HG02970 (cell line): ENCODE measurements at regions not wholly inside any gene's neighbourhood (a gene's known extent, or its start where the extent isn't known, plus 50 kb on each side); places are given as distances from the start of the nearest gene placed in this dataset.
A peak's percentile ranks its signal among the peaks of the same experiment; 100 is the strongest.
"Not testable (repeated sequence)": the region's sequence is repeated elsewhere in the genome, so short reads cannot be mapped to it uniquely, and the experiment has no call there.

Experiments
- ATAC-seq: cut with Tn5 transposase; IDR thresholded peaks from one replicate; pipeline ENCODE4 v1.9.1; 2021; ENCODE audit warnings: mild to moderate bottlenecking, moderate library complexity, moderate number of reproducible peaks; ENCODE audit not compliant: unreplicated experiment, low FRiP score

DNA sequence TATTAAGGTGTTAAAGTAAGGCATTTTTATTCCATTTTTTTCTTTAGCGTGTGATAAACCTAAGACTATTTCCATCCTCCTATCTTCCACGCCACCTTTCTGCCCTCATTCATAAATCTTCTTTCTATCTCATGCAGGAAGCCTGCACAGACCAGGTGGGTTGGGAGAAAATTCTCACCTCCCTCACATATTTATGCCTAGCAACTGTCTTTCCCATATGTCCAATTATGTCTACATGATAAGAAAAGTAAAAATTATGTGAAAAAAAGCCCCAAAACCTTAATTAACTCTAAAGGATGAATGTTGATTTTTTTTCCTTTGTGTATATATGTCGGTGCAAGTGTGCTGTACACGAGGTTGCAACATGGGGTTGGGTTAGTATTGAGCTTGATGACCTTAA, 225.6 kb upstream of the GCFC2 start:
- ATAC-seq = no peak

DNA sequence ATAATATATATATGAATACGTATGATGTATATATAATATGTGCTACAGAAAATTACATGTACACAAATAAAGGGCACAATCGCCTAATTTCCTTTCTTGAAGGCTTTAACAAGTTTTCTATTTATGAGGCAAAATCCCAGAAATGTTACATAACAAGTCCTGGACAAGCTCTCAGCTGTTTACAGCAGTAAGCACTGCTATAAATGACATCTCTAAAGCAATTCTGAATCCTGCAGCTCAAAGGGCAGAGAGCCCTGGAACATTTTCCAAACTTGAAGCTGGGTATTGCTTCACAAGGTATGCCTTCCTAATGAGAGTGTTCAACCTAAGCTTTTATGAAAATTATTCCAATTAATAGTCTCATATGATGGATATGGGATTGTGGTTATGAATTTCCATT, 222.3 kb upstream of the GCFC2 start:
- ATAC-seq = no peak

DNA sequence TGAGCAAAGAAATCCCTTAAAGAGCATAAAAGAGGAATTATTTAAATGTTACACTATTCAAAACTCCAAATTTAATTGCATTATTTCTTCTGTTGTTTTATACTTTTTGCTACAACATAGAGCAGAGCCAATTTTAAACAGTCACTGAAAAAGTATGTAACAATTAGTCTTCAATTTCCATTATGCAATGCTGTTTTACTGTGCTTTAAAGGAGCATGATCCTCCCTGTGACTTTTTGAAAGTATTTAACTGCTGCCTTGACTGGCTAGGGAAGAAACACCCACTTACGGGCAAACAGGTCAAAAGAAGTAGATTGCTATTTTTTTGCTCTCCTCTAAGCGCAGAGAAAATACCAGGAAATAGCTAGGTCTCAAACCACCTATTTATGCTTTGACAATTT, 217.4 kb upstream of the GCFC2 start:
- no peak for ATAC-seq

DNA sequence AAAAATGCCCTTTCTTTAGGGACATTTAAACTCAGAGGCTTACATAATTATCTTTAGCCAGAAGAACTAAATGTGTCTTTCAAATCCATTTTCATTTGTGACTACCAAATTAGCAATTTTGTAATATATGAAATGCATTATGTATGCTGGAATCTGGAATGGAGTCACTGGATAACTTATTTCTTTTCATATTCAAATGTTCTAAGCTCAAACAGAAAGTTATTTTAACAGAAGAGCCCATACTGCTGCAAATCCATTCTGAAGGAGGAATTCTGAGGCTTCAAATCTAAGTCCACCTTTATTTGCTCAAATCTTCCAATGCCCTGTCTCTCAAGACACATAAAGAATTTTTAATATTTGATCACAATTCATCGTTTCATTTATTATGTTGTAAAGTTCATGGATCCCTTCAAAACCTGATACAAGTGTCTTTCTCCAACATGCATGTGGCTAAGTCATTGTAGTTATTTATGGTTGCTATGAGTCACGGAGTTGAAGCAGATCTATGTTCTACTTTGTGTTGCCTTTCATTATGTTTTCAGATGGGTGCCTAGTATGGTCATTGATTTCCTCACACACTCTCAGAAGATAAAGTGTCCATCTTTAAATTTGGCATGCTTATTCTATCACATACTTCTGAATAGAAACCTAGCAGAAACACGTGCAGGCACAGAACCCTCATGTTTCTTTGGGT, 214.8 kb upstream of the GCFC2 start:
- no peak for ATAC-seq

DNA sequence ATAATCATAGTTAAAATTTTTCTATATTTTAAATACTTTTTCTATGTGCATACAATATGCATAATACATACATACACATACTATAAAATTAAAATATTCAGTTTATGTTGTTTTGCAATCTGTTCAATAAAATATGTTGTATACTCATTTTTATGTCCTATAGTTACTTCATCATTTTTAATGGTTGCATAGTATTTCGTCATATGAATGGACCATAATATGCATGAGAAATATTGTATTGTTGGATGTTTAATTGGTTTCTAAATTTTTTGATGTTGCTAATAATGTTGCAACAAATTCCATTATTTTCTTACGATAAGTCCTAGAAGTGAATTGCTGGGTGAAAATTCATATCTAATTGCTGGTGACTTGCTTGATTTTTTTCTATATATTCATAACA, 211.5 kb upstream of the GCFC2 start:
- ATAC-seq = no peak

DNA sequence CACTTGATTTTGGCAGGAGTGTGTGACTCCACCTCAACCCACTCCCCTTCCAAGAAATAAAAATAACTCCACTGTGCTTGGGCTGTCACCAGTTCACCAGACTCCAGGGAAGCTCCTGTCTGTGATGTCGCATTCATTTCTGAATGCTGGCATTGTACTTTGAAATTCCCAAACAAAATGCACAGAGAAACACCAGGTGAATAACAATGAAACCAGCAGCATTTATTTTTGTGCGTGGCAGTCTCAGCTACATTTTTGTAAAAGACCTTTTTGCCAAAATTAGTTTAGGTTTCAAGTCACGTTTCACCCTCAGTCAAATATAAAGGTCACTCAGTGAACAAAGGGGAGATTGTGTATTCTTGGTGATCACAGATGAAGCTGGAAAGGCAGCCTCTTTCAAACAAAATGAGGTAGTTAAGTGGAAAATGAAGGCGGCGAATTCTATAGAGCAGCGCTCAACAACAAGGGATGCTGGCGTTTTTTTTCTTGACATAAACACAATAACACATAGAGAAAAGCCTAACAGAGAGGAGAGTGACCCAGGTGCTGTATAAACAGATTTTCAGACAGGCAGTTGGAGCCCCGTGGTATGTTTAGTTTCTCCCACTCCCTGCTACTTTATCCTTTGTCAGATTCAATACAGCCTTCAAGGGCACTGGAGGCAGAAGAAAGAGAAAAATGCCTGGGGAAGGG, 210.3 kb upstream of the GCFC2 start:
- ATAC-seq = no peak

DNA sequence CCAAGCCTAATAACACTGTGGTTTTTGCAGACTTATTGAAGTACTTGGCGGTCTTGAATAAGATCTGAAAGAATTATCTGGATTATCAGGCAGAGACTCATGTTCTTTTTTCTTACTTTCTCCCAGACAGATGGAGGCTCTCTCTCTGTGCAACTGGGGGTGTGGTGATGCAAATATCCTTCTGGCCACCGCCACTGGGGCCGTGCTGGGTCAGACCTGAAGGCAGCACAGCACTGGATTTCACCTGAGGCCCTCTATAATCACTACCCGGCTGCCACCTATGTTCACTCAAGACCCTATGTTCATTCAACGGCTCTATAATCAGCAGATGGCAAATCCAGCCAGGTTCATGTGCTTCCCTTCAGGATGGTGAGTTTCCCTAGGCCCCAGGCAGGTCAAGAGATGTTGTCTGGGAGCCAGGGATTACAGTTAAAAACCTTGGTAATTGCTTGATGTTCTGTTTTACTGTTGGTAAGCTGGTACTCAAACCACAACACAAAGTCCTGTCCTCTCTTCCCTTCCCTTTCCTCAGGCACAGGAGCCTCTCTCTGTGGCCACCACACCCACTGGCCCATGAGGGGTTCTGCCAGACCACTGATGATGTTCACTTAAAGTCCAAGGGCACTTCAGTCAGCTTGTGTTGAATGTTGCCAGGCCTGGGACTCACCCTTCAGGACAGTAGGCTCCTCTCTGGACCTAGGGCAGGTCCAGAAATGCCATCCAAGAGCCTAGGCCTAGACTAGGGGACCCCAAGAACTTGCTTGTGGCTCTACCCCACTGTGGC, 205.3 kb upstream of the GCFC2 start:
- ATAC-seq = no peak

DNA sequence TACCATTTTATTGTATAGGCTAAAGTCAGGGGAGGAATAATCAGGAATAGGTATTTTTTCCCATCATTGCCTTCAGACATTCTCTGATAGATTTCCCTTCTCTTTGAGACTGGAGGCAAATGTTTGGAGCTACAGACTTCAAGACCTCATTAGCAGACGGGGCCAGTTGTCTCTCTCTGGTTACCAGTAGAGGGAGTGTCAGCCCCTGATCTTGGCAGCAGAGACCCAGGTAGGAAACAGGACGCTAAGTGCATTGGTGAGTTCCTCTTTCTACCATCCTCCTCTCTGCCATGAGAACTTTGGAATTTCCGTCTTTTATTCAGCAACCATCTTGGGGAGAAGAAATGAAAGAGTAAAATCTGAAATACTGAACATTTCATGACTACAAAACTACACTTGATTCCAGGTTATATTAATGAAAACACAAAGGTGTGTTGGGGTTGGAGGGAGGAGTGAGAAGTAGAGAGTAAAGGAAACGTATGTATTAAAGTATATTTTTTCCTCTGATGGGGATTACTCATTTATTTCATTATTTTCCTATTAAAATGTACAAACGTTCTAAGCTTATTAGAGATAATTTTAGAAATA, 186.2 kb upstream of the GCFC2 start:
- peak; percentile 65 for ATAC-seq

DNA sequence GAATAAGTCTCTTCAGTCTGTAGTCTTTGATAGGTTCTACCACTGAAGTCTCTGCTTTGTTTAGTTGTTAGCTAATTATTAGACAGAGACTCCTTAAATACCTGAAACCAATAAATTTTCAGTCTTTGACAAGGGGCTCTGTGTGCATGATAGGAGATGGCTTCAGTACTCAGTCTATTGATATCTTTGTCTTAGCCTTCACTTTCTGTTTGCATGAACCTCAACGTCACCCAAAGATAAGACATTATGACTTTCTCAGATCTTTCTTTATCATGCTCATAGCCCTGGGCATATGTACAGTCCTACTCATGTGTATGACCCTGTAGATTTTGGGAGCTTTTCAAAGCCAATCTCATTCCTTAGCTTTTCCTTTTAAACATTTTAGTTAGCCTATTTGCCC, 183.5 kb upstream of the GCFC2 start:
- no peak for ATAC-seq

DNA sequence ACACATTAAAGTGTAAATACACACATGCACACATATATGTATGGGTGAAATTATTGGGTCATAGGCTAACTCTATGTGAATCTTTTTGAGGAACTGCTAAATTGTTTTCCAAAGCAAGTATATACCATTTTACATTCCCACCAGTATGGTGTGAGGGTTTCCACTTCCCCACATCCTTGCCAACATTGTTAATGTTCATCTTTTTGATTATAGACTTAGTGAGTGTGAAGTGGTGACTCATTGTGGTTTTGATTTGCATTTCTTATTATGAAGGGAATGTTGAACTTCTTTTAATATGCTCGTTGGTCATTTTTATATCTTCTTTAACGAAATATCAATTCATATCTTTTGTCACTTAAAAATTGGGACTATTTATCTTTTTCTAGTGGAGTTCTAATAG, 181.8 kb upstream of the GCFC2 start:
- ATAC-seq = no peak

DNA sequence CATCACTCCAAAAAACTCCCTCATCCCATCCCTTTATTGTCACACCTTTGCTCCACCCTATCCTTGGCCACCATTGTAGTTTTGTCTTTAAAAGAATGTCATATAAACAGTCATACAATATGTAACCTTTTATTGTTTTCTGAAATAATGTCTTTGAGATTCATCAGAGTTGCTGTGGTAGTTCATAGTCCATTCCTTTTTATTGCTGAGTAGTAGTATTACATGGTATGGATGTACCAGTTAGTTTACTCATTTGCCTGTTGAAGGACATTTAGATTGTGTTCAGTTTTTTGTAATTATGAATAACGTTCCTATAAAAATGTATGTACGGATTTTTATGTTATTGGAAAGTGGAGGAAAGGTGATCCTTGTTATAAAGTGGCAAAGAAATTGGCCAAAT, 171.8 kb upstream of the GCFC2 start:
- no peak for ATAC-seq

DNA sequence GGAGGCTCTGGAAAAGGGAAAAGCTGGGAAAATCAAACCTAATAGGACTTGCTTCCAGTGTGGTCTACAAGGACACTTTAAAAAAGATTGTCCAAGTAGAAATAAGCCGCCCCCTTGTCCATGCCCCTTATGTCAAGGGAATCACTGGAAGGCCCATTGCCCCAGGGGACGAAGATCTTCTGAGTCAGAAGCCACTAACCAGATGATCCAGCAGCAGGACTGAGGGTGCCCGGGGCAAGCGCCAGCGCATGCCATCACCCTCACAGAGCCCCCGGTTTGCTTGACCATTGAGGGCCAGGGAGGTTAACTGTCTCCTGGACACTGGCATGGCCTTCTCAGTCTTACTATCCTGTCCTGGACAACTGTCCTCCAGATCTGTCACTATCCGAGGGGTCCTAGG, 164.9 kb upstream of the GCFC2 start:
- not testable (repeated sequence) for ATAC-seq

DNA sequence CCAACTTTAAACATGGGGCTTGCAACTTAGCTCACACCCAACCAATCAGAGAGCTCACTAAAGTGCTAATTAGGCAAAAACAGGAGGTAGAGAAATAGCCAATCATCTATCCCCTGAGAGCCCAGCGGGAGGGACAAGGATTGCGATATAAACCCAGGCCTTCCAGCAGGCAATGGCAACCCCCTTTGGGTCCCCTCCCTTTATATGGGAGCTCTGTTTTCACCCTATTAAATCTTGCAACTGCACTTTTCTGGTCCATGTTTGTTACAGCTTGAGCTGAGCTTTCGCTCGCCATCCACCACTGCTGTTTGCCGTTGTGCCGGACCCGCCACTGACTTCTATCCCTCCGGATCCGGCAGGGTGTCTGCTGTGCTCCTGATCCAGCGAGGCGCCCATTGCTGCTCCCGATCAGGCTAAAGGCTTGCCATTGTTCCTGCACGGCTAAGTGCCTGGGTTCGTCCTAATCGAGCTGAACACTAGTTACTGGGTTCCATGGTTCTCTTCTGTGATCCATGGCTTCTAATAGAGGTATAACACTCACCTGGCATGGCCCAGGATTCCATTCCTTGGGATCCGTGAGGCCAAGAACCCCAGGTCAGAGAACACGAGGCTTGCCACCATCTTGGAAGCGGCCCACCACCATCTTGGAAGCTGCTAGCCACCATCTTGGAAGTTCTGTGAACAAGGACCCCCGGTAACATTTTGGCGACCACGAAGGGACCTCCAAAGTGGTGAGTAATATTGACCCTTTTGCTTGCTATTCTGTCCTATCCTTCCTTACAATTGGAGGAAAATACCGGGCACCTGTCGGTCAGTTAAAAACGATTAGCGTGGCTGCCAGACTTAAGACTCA, 161.3 kb upstream of the GCFC2 start:
- ATAC-seq = not testable (repeated sequence)

DNA sequence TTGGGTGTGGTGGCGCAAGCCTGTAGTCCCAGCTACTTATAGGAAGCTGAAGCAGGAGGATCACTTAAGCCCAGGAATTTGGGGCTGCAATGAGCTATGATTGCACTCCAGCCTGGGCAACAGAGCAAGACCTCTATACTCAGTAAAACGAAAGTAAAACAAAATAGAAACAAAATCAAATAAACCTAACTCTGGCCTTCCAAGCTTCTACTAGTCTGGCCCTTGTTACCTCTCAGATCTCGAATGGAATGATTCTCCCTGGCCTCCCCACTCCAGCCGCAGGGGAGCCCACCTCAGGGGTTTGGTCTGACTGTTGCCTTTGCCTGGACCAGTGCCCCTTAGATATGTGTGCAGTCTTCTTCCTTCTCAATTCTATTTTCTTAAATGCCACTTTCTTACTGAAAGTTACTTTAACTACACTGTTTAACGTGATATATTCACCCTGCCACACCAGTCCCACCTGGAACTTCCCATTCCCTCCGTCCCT, 160.0 kb upstream of the GCFC2 start:
- ATAC-seq = no peak

DNA sequence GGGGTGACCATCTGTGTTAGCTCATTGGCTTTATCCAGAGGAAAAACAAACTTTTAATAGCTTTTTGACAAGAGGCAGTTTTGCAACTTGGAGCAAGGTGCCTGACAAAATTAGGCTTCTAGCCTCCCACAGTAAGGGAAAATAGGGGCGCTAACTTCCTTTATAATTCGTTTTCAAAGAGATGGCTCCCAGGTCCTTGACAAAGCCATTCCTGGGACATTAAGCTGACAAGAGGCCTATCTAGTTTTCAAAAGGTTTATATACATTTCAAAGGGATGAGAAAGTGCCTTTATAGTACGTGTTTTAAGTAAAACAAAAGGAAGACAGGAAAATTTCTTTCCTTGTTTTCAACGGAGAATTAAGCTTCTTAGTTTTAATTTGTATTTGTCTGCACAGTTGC, 159.4 kb upstream of the GCFC2 start:
- ATAC-seq = no peak

DNA sequence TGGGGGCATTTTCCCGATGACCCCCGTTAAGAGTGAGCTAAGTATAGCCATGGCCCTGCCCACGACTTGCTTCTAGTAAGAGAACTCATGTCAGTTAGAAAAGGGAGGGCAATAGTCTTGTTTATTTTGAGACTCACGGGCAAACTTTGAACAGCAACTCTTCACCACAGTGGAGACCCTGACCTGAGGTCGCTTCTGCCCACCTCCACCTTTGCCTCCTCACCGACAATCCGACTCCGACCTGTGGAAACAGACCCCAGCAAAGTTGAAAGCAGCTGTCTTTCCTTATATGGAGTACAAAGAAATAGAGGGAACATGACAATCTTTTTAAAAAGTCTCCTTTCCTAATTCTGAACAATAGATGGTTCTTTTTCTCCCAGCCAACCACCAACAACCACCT, 155.0 kb upstream of the GCFC2 start:
- no peak for ATAC-seq

DNA sequence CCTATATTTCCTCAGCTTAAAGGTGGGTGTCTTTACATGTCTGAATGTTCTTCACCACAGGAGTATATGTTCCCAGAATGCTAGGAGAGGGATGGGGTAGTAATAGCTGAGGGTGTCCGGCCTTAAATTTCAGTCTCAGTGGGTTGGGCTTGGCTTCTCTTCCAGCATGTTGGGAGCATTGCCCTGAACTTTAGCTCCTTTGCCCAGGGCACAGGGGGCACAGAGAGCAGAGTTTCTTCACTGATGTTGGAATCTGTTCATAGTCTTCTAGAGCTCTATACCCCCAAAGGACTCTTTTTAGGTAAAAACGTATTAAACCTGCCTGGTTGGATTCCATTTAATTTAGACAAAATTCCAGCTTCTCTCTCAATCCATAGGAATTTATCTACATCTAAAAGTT, 154.4 kb upstream of the GCFC2 start:
- ATAC-seq = no peak

DNA sequence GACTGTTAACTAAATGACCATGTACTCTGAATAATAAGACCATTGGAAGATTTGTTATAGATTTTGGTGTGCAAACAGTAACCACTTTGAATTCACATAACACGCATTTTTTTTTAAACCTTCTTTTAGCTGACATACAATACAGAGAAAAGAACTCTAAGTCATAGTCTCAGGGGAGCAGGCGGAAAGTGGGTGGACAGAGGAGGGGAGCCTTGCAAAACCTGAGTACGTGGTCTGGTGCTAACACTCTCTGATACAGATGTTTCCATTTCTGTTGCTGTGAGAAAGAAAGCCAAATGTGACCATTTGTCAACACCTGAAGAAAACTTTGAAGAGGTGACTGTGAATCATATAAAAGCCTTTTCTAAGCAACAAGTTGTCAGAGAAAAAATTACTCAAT, 151.8 kb upstream of the GCFC2 start:
- ATAC-seq = no peak

DNA sequence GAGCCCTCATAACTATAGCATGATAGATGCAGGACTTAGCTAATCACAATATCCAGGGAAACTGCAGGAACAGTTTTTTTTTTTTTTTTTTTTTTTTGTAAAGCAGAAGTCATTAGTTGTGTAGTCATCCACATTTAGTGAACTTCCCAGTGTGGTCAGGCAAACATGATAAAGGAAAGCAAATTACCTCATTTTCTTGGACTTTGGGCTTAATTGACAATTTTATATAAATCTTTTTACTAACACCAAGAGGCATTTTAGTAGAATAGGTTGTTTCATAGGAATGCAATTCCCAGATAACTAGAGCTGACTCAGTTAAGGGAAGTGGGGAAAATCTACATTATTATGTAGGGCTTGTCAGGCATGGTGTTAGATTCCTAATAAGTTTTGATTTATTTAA, 142.7 kb upstream of the GCFC2 start:
- no peak for ATAC-seq

DNA sequence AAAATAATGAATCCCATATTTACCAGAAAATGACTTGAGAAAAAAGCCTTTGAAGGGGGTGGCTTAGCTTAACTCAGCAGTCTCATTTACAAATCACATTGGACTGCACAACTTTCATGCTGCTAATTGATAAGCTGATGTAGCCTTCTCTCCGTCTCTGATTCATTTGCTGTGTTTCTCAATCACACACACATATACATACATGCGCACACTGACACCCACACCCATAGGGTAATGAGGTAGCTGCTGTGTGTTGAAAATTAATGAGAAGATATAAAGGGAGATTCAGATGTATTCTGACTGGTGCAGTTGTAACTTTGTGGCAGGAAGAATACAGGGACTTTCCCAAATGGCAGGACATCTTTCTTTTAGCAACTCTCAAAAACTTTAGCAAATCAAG, 141.9 kb upstream of the GCFC2 start:
- no peak for ATAC-seq
